ENCODE measurements at regions not wholly inside any gene's neighbourhood (a gene's known extent, or its start where the extent isn't known, plus 50 kb on each side); places are given as distances from the start of the nearest gene placed in this dataset.

DNA sequence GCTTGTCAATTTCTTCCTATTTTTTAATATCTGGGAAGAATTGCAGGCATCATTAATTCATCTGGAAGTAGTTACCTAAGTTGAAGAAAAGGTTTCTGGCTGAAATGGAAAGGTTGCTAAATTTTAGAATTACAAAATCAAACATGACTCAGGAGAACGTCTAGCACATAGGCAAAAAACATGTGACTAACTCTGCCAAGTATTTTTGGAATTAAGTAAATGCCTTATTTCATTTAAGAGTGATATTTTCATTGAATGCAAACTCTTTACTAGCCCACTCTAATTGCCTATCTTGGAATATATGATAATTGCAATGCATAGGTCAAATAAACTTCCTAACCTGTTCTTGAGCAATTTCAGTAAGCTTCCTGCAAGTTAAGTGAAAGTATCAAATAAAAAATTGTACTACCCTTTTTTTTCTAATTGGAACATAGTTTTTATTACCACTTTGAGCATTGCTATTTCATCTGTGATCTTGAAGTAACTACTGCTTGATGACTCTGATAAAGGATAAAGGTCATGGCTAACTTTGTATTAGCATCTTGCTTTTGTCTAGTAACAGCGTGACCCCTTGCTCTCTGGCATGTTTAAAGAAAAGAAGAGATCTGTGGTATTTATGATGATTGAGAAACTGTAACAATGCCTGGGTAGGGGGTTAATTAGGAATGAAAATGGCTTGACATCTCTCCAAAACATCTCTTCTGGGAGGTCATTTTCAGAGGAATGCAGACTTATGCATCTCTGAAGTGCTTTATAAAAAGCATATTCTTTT lies 208.3 kb upstream of the NCAM2 start:
- FAIRE-seq, result no peak
- POLR2A ChIA-PET, result interaction anchor here (1.0 kb wide), 1 partner anchor 13 kb away, joined by 4 read pairs; no protein-coding TSS in a partner anchor
- DNase-seq (ENCODE audit: extremely low read depth in 1 of 4, low spot score in 3 of 4), result no peak
- Histone ChIP-seq H3K4me2 (ENCODE audit: insufficient read depth, low read length) (no peak overlapping the region), H3K27me3 (ENCODE audit: control insufficient read depth in 2 of 2, insufficient read depth in 2 of 2, low read length in 2 of 2) (no peaks in the 10 kb centered on the region), H3K79me2 (ENCODE audit: control insufficient read depth, insufficient read depth, low read length) (no peaks in the 10 kb centered on the region), H2AFZ (ENCODE audit: low read depth, low read length) (no peak overlapping the region), H3K9me3 (replicated peaks; ENCODE audit: control insufficient read depth, insufficient read depth, low read depth, low read length) (no peaks in the 10 kb centered on the region), H4K20me1 (replicated peaks; ENCODE audit: control insufficient read depth, insufficient read depth, low read length) (no peaks in the 10 kb centered on the region), H3K9me1 (ENCODE audit: control insufficient read depth, insufficient read depth, low read length) (no peaks in the 10 kb centered on the region), H3K27ac (ENCODE audit: extremely low read depth, low read depth, low read length) (no peak overlapping the region), H3K4me3 (no peak overlapping the region), H3K9ac (ENCODE audit: insufficient read depth in 1 of 2, low read depth in 2 of 2, low read length in 2 of 2) (no peak overlapping the region), H3K36me3 (ENCODE audit: control insufficient read depth, insufficient read depth, low read length) (no peaks in the 10 kb centered on the region), H3K4me1 (replicated peaks in 1 of 2; ENCODE audit: control insufficient read depth in 2 of 2, insufficient read depth in 2 of 2, low read length in 2 of 2) (no peaks in the 10 kb centered on the region)
- CTCF ChIA-PET (ENCODE audit: low intra/inter-chr PET ratio), result no interaction called here
- TF ChIP-seq NUFIP1 (IDR thresholded peaks at IDR 0.05; ENCODE audit: partially characterized antibody) (no peak), NFE2 (IDR thresholded peaks at IDR 0.05; ENCODE audit: low read depth) (no peak), IFI16 (CRISPR knock-in tag; IDR thresholded peaks at IDR 0.05) (no peak), RFX5 (IDR thresholded peaks at IDR 0.05; ENCODE audit: low read depth, low read length) (no peak), HDGF (IDR thresholded peaks at IDR 0.05) (no peak), ZNF3 (CRISPR knock-in tag; IDR thresholded peaks at IDR 0.05) (no peak), TRIM24 (IDR thresholded peaks at IDR 0.05) (no peak)
- TF ChIP-seq, protein P1, sequence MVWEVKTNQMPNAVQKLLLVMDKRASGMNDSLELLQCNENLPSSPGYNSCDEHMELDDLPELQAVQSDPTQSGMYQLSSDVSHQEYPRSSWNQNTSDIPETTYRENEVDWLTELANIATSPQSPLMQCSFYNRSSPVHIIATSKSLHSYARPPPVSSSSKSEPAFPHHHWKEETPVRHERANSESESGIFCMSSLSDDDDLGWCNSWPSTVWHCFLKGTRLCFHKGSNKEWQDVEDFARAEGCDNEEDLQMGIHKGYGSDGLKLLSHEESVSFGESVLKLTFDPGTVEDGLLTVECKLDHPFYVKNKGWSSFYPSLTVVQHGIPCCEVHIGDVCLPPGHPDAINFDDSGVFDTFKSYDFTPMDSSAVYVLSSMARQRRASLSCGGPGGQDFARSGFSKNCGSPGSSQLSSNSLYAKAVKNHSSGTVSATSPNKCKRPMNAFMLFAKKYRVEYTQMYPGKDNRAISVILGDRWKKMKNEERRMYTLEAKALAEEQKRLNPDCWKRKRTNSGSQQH (CRISPR knock-in tag; IDR thresholded peaks at IDR 0.05), result no peak
- TF ChIP-seq, protein P2, sequence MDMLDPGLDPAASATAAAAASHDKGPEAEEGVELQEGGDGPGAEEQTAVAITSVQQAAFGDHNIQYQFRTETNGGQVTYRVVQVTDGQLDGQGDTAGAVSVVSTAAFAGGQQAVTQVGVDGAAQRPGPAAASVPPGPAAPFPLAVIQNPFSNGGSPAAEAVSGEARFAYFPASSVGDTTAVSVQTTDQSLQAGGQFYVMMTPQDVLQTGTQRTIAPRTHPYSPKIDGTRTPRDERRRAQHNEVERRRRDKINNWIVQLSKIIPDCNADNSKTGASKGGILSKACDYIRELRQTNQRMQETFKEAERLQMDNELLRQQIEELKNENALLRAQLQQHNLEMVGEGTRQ (CRISPR knock-in tag; IDR thresholded peaks at IDR 0.05), result no peak
- TF ChIP-seq, protein P3, sequence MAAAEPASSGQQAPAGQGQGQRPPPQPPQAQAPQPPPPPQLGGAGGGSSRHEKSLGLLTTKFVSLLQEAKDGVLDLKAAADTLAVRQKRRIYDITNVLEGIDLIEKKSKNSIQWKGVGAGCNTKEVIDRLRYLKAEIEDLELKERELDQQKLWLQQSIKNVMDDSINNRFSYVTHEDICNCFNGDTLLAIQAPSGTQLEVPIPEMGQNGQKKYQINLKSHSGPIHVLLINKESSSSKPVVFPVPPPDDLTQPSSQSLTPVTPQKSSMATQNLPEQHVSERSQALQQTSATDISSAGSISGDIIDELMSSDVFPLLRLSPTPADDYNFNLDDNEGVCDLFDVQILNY (CRISPR knock-in tag; IDR thresholded peaks at IDR 0.05), result no peak
- TF ChIP-seq, protein P4, sequence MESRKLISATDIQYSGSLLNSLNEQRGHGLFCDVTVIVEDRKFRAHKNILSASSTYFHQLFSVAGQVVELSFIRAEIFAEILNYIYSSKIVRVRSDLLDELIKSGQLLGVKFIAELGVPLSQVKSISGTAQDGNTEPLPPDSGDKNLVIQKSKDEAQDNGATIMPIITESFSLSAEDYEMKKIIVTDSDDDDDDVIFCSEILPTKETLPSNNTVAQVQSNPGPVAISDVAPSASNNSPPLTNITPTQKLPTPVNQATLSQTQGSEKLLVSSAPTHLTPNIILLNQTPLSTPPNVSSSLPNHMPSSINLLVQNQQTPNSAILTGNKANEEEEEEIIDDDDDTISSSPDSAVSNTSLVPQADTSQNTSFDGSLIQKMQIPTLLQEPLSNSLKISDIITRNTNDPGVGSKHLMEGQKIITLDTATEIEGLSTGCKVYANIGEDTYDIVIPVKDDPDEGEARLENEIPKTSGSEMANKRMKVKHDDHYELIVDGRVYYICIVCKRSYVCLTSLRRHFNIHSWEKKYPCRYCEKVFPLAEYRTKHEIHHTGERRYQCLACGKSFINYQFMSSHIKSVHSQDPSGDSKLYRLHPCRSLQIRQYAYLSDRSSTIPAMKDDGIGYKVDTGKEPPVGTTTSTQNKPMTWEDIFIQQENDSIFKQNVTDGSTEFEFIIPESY (CRISPR knock-in tag; IDR thresholded peaks at IDR 0.05), result no peak
- ATAC-seq, result no peak
- intact Hi-C loops (cut with micrococcal nuclease) (no loop called here), in situ Hi-C loops (cut with MboI) (no loop called here)
- WGBS (ENCODE audit: insufficient coverage, low coverage, missing lambda C conversion rate), result 5% methylated on average over 2 of the region's 2 CpGs
- BruUV-seq (replicated peaks), result no TSS peak

Data from K562 (cell line).